ENCODE measurements at regions not wholly inside any gene's neighbourhood (a gene's known extent, or its start where the extent isn't known, plus 50 kb on each side); places are given as distances from the start of the nearest gene placed in this dataset.

- no peak for TF ChIP-seq CTCF (IDR thresholded peaks at IDR 0.05; ENCODE audit: low read length)
- no peak for TF ChIP-seq EZH2 (IDR thresholded peaks at IDR 0.05; ENCODE audit: borderline replicate concordance, low read length)
Measured at GRCh38 chr6:133100865-133101264, 140.3 kb upstream of the EYA4 start.

Data from OCI-LY1 (cell line).